GM12873 (cell line): ENCODE measurements at regions not wholly inside any gene's neighbourhood (a gene's known extent, or its start where the extent isn't known, plus 50 kb on each side); places are given as distances from the start of the nearest gene placed in this dataset.

Source experiments
- TF ChIP-seq, protein P1 (sequence below): IDR thresholded peaks from 2 replicates; pipeline ENCODE4 v1.5.1; 2012; ENCODE audit warnings: low read depth, mild to moderate bottlenecking, moderate library complexity, low read length, control low read depth; ENCODE audit not compliant: insufficient read depth; ENCODE audit errors: missing control alignments

GRCh38 chr1:91173346-91173890, 151.6 kb upstream of the ZNF644 start:
- TF ChIP-seq, protein P1, sequence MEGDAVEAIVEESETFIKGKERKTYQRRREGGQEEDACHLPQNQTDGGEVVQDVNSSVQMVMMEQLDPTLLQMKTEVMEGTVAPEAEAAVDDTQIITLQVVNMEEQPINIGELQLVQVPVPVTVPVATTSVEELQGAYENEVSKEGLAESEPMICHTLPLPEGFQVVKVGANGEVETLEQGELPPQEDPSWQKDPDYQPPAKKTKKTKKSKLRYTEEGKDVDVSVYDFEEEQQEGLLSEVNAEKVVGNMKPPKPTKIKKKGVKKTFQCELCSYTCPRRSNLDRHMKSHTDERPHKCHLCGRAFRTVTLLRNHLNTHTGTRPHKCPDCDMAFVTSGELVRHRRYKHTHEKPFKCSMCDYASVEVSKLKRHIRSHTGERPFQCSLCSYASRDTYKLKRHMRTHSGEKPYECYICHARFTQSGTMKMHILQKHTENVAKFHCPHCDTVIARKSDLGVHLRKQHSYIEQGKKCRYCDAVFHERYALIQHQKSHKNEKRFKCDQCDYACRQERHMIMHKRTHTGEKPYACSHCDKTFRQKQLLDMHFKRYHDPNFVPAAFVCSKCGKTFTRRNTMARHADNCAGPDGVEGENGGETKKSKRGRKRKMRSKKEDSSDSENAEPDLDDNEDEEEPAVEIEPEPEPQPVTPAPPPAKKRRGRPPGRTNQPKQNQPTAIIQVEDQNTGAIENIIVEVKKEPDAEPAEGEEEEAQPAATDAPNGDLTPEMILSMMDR = no peak

DNA sequence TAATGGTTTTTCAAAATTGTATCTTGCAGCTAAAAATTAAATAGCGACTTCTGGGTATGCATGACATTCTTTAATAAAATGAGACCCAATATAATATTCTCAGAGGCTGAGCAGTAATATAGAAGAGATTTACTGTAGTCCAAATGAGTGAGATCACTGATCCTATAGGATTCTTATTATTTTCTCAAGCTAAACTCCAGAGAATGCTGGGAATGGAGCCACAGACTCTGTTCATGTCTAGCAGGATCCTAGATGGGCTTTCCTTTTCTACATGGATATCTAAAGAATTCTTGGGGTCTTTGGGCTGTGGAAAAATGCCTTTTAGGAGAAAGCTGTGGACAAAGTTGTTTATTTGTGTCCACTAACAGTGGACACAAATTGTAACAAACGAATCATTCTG, 150.7 kb upstream of the ZNF644 start:
- TF ChIP-seq, protein P1 = no peak

DNA sequence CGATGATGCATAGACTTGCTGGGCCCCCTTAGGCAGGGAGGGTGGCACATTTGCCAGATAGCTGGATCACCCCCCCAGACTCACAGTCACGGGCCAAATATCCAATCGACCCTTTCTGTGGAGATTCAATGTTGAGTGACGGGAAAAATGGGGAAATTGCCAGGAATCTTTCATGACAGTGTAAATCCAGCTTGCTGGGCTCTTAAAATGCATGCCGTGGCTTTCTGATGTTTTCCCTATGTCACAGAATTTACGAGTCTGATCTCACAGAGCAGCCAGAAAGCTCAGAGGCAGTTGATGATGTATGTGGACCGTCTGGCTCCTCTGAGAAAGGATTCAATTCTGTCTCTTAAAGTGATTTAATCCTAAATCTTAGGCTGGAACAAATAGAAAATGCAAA, 150.1 kb upstream of the ZNF644 start:
- TF ChIP-seq, protein P1 = no peak

GRCh38 chr1:91170571-91170970, 148.7 kb upstream of the ZNF644 start:
- TF ChIP-seq, protein P1 = no peak

GRCh38 chr1:91166106-91166712, 144.4 kb upstream of the ZNF644 start:
- TF ChIP-seq, protein P1 = peak; percentile 77

GRCh38 chr1:91165033-91165654, 143.3 kb upstream of the ZNF644 start:
- TF ChIP-seq, protein P1 = peak; percentile 100

GRCh38 chr1:91162613-91163012, 140.8 kb upstream of the ZNF644 start:
- TF ChIP-seq, protein P1 = no peak
